ENCODE measurements at regions not wholly inside any gene's neighbourhood (a gene's known extent, or its start where the extent isn't known, plus 50 kb on each side); places are given as distances from the start of the nearest gene placed in this dataset.

DNA sequence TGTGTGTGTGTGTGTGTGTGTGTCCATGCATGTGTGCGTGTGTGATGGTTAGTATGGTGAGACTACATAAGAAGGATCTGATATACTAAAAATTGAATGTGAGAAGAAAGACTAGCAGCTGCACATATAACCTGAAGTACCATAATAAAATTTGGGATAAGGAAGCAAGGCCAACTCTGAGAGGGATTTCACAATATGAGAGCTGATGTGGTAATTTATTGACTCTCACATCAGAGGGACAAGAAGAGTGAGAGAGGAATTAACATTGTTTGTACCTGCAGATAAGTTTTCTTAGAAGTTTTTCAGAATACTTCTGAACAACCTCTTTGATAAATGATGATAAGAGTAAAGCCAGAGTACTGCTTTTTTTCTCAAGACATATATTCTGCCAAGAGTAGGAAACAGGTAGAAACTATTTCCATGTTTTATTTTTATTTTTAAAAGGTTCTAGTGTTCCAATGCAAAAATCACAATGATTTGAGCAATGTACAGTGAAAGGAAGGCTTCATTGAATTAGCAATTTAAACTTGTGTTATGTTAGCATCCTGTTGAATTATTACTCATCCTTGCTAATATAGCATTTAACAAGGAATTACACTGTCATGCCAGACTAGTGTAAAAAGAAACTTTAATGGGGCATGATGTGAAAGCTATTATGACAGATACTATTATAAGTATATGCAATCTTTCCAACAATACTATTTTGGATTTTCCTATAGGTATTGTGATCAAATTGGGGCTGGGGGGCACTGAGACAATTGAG, 415.5 kb upstream of the ARPP21 start:
- TF ChIP-seq, protein P1, sequence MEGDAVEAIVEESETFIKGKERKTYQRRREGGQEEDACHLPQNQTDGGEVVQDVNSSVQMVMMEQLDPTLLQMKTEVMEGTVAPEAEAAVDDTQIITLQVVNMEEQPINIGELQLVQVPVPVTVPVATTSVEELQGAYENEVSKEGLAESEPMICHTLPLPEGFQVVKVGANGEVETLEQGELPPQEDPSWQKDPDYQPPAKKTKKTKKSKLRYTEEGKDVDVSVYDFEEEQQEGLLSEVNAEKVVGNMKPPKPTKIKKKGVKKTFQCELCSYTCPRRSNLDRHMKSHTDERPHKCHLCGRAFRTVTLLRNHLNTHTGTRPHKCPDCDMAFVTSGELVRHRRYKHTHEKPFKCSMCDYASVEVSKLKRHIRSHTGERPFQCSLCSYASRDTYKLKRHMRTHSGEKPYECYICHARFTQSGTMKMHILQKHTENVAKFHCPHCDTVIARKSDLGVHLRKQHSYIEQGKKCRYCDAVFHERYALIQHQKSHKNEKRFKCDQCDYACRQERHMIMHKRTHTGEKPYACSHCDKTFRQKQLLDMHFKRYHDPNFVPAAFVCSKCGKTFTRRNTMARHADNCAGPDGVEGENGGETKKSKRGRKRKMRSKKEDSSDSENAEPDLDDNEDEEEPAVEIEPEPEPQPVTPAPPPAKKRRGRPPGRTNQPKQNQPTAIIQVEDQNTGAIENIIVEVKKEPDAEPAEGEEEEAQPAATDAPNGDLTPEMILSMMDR (IDR thresholded peaks at IDR 0.05): no peak
- no peak for TF ChIP-seq POLR2A (IDR thresholded peaks at IDR 0.05)

Measured in esophagus squamous epithelium (tissue), 4 donors.